ENCODE measurements at regions not wholly inside any gene's neighbourhood (a gene's known extent, or its start where the extent isn't known, plus 50 kb on each side); places are given as distances from the start of the nearest gene placed in this dataset.

DNA sequence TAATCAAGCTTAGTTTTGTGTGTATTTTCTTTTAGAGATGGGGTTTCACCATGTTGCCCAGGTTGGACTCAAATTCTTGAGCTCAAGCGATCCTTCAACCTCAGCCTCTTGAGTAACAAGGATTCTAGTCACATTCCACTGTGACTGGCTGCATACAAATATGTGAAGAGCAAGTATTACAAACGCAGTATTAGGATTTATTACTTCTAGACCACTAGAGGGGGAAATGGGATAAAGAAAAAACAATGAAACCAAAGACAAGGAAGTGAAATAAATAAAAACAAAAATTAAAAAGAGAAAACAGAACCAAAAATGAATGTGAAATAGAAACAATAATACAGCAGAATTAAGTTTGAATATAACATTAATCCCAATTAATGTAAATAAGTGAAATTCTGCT lies 308.7 kb downstream of the ANKRD30A start:
- no CpG with 5 or more reads among the region's 2 CpGs for whole genome bisulfite sequencing (ENCODE audit: insufficient coverage)
- POLR2A ChIA-PET: no interaction called here
- Mint-ChIP-seq H3K9me3 (ENCODE audit: insufficient read depth) (peaks cover 2% of the 10 kb centered on the region), H3K27me3 (no peaks in the 10 kb centered on the region), H3K4me1 (no peaks in the 10 kb centered on the region), H3K4me3 (no peak overlapping the region), H3K27ac (no peak overlapping the region)
- intact Hi-C loops (cut with micrococcal nuclease): no loop called here
- Histone ChIP-seq H3K4me1 (ENCODE audit: control insufficient read depth in 2 of 2, insufficient read depth in 2 of 2, low read length in 2 of 2) (no peaks in the 10 kb centered on the region), H3K9me3 (ENCODE audit: control extremely low read depth in 1 of 3, control insufficient read depth in 2 of 3, insufficient read depth in 1 of 3, low read length in 2 of 3) (no peaks in the 10 kb centered on the region), H3K27ac (ENCODE audit: low read length in 2 of 2) (no peak overlapping the region), H4K20me1 (ENCODE audit: control insufficient read depth, insufficient read depth, low read length, poor library complexity, severe bottlenecking) (no peaks in the 10 kb centered on the region), H3K27me3 (replicated peaks in 1 of 4; ENCODE audit: control extremely low read depth in 1 of 4, control insufficient read depth in 3 of 4, insufficient read depth in 4 of 4, low read length in 3 of 4) (no peaks in the 10 kb centered on the region), H2AFZ (ENCODE audit: insufficient read depth, low read depth, low read length, poor library complexity, severe bottlenecking) (no peak overlapping the region), H3K9ac (ENCODE audit: low read length) (no peak overlapping the region), H3K79me2 (ENCODE audit: control insufficient read depth, insufficient read depth, low read length) (no peaks in the 10 kb centered on the region), H3K4me2 (replicated peaks; ENCODE audit: low read depth, low read length, poor library complexity, severe bottlenecking) (no peak overlapping the region), H3K4me3 (ENCODE audit: control extremely low read depth in 1 of 5, extremely low read depth in 1 of 5, insufficient read depth in 1 of 5, low read depth in 2 of 5, low read length in 4 of 5) (no peak overlapping the region), H3K36me3 (replicated peaks in 1 of 2; ENCODE audit: control extremely low read depth in 1 of 2, control insufficient read depth in 1 of 2, extremely low read depth in 1 of 2, insufficient read depth in 2 of 2, low read length in 1 of 2) (no peaks in the 10 kb centered on the region)
- ATAC-seq (ENCODE audit: low read depth) (no peak), DNase-seq (no peak)
- no peak for TF ChIP-seq EZH2 (IDR thresholded peaks at IDR 0.05; ENCODE audit: borderline replicate concordance, insufficient read depth, low read depth, low read length, poor library complexity, severe bottlenecking)
- TF ChIP-seq, protein P1, sequence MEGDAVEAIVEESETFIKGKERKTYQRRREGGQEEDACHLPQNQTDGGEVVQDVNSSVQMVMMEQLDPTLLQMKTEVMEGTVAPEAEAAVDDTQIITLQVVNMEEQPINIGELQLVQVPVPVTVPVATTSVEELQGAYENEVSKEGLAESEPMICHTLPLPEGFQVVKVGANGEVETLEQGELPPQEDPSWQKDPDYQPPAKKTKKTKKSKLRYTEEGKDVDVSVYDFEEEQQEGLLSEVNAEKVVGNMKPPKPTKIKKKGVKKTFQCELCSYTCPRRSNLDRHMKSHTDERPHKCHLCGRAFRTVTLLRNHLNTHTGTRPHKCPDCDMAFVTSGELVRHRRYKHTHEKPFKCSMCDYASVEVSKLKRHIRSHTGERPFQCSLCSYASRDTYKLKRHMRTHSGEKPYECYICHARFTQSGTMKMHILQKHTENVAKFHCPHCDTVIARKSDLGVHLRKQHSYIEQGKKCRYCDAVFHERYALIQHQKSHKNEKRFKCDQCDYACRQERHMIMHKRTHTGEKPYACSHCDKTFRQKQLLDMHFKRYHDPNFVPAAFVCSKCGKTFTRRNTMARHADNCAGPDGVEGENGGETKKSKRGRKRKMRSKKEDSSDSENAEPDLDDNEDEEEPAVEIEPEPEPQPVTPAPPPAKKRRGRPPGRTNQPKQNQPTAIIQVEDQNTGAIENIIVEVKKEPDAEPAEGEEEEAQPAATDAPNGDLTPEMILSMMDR (IDR thresholded peaks at IDR 0.05): no peak
- CTCF ChIA-PET: no interaction called here
